ENCODE measurements at regions not wholly inside any gene's neighbourhood (a gene's known extent, or its start where the extent isn't known, plus 50 kb on each side); places are given as distances from the start of the nearest gene placed in this dataset.

DNA sequence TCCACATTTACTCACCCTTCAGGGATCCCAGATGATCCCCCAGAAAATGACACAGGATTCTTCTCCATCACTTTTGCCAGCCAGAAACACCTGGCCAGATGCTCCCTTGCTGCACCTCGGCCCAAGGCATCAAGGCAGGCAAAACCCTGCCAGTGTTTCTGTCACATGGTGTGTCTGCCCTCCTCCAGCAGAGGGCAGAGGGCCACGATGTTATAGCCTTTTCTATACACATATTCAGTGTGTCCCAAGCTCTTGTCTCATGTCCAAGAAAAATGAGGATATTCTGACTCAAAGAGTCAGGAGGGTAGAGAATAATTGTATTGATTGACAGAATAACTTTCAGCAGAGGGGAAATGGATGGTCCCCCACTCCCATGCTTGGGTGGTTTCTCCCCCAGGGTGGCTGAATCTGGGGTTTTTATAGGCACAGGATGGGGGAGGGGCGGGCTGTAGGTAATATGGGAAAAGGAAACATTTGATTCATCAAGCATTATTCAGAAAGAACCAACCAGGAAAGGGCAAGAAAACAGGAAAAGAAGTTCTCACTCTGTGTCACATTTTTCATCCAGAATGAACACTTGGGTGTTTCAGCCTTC lies 933.9 kb downstream of the TRIB2 start:
- Histone ChIP-seq H3K4me3 (no peak overlapping the region), H3K27me3 (ENCODE audit: low read depth) (no peaks in the 10 kb centered on the region), H3K4me1 (no peaks in the 10 kb centered on the region), H3K36me3 (no peaks in the 10 kb centered on the region), H3K27ac (no peak overlapping the region), H3K9me3 (peaks cover 3% of the 10 kb centered on the region)
- intact Hi-C loops (cut with DNase I): no loop called here
- TF ChIP-seq CTCF (IDR thresholded peaks at IDR 0.05): no peak
- DNase-seq (no peak), ATAC-seq (no peak)

DNA sequence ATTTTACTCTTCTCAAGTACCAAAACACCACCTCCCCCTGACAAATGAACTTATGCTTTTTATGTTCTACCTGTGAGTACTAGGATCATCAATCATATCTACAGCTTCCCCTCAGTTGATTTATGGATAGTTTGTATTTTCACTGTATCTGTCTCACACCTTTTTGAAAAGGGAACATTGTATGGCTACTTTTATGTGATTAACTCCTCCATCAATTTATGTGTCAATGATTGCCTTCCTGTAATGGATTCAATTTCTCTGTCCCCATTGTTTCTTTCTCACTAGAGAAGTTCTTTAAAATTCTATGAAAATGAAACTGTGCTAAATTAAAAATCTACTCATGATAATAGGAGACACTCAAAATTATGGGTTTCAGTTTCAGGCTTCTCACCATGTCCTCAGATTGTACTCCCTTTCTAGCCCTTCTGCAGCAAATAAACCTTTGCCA lies 935.0 kb downstream of the TRIB2 start:
- ATAC-seq: no peak
- H3K9me3 ChIP-seq: peaks cover 3% of the 10 kb centered on the region

GRCh38 chr2:13652531-13653313 lies 936.0 kb downstream of the TRIB2 start:
- DNase-seq: no peak
- Histone ChIP-seq H3K4me1 (no peaks in the 10 kb centered on the region), H3K9me3 (peaks cover 3% of the 10 kb centered on the region), H3K36me3 (no peaks in the 10 kb centered on the region), H3K27ac (no peak overlapping the region), H3K27me3 (ENCODE audit: low read depth) (no peaks in the 10 kb centered on the region), H3K4me3 (no peak overlapping the region)
- no peak for TF ChIP-seq CTCF (IDR thresholded peaks at IDR 0.05)
- intact Hi-C loops (cut with DNase I): no loop called here
- no peak for ATAC-seq

More for the DNA sequence above, 935.0 kb downstream of the TRIB2 start:
- Histone ChIP-seq H3K27me3 (ENCODE audit: low read depth) (no peaks in the 10 kb centered on the region), H3K27ac (no peak overlapping the region), H3K4me1 (no peaks in the 10 kb centered on the region), H3K4me3 (no peak overlapping the region), H3K36me3 (no peaks in the 10 kb centered on the region)
- intact Hi-C loops (cut with DNase I): no loop called here
- no peak for TF ChIP-seq CTCF (IDR thresholded peaks at IDR 0.05)
- DNase-seq: no peak

- H3K27me3 ChIP-seq (ENCODE audit: low read depth): no peaks in the 10 kb centered on the region
- peaks cover 3% of the 10 kb centered on the region for H3K9me3 ChIP-seq
- H3K4me3 ChIP-seq: no peak overlapping the region
- ATAC-seq: no peak
- no peak for TF ChIP-seq CTCF (IDR thresholded peaks at IDR 0.05)
- no peak overlapping the region for H3K27ac ChIP-seq
- no peaks in the 10 kb centered on the region for H3K4me1 ChIP-seq
- DNase-seq: no peak
- no peaks in the 10 kb centered on the region for H3K36me3 ChIP-seq
- intact Hi-C loops (cut with DNase I): no loop called here
Measured at GRCh38 chr2:13654416-13654815, 937.7 kb downstream of the TRIB2 start.

DNA sequence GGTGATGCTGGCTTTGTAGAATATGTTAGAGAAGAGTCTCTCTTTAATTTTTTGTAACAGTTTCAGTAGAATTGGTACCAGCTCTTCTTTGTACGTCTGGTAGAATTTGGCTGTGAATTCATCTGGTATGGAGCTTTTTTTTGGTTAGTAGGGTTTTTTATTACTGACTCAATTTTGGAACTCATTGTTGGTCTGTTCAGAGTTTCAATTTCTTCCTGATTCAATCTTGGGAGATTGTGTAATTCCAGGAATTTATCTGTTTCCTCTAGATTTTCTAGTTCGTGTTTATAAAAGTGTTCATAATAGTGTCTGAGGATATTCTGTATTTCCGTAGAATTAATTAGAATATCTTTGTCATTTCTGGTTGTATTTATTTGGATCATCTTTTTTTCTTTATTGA lies 943.5 kb downstream of the TRIB2 start:
- no peak overlapping the region for H3K4me3 ChIP-seq
- no peak for TF ChIP-seq CTCF (IDR thresholded peaks at IDR 0.05)
- H3K36me3 ChIP-seq: no peaks in the 10 kb centered on the region
- H3K9me3 ChIP-seq: no peaks in the 10 kb centered on the region
- DNase-seq (no peak), ATAC-seq (no peak)
- H3K27me3 ChIP-seq (ENCODE audit: low read depth): no peaks in the 10 kb centered on the region
- intact Hi-C loops (cut with DNase I): no loop called here
- H3K4me1 ChIP-seq: no peaks in the 10 kb centered on the region
- no peak overlapping the region for H3K27ac ChIP-seq

All from lower lobe of right lung (tissue), 2 donors.